SK-N-MC (cell line): ENCODE measurements at regions not wholly inside any gene's neighbourhood (a gene's known extent, or its start where the extent isn't known, plus 50 kb on each side); places are given as distances from the start of the nearest gene placed in this dataset.

Experiments
- EZH2 ChIP-seq: fragments of 200-600 bp; sonication (generic); IDR thresholded peaks from one replicate; pipeline ENCODE4 v1.6.1; 2017; ENCODE audit warnings: antibody characterized with exemption
- POLR2AphosphoS5 ChIP-seq: IDR thresholded peaks from 2 replicates; pipeline ENCODE4 v1.6.1; 2012; ENCODE audit warnings: mild to moderate bottlenecking, low read depth, low read length, borderline replicate concordance

DNA sequence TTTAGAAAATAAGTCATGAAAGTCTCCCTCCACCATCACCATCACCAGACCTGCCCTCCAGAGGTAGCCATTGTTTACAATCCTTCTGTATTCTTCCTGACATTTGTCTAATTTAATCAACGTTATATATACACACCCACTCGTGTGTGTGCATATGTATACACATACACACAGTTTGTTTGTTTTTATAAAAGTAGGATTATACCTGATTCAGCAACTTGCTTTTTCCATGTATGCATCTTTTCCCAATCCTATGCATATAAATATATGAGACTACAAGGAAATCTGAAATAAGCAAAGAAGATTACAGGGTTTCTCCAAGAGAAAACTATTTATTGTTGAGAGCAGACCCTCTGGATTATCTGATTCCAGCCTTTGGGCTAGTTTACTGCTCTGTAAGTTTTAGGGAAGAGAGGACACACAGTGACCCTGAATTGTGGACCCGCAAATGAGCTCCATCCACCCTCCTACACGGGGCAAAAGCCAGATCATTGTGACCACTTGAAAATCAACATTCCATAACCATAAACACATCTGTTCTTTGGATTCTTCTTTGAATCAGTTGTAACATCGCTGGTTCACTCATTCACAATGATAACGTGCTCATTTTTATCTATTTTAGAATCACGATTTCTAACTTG is 104.3 kb downstream of the CPN2 start:
- no peak for TF ChIP-seq POLR2AphosphoS5
- no peak for TF ChIP-seq EZH2
